Peyer's patch (tissue), 4 donors: ENCODE measurements at regions not wholly inside any gene's neighbourhood (a gene's known extent, or its start where the extent isn't known, plus 50 kb on each side); places are given as distances from the start of the nearest gene placed in this dataset.

Experiments
- POLR2A ChIP-seq, 2 donors: fragments of 450-650 bp; IDR thresholded peaks; one replicate each; pipeline ENCODE4 v1.5.1; 2017; ENCODE audit warnings: antibody characterized with exemption in 2 of 2, mild to moderate bottlenecking in 2 of 2, moderate library complexity in 2 of 2
- TF ChIP-seq, protein P1 (sequence below), 6 experiments: fragments of 450-650 bp in 4 of 6; fragments of 200-600 bp in 2 of 6; sonication (generic) in 1 of 6; IDR thresholded peaks; one replicate each; pipeline ENCODE4 v1.5.1; 2017 to 2019; ENCODE audit warnings: antibody characterized with exemption in 6 of 6, mild to moderate bottlenecking in 3 of 6, moderate library complexity in 1 of 6

GRCh38 chr1:29825274-29825940 is 589.1 kb downstream of the PTPRU start:
- TF ChIP-seq, protein P1, sequence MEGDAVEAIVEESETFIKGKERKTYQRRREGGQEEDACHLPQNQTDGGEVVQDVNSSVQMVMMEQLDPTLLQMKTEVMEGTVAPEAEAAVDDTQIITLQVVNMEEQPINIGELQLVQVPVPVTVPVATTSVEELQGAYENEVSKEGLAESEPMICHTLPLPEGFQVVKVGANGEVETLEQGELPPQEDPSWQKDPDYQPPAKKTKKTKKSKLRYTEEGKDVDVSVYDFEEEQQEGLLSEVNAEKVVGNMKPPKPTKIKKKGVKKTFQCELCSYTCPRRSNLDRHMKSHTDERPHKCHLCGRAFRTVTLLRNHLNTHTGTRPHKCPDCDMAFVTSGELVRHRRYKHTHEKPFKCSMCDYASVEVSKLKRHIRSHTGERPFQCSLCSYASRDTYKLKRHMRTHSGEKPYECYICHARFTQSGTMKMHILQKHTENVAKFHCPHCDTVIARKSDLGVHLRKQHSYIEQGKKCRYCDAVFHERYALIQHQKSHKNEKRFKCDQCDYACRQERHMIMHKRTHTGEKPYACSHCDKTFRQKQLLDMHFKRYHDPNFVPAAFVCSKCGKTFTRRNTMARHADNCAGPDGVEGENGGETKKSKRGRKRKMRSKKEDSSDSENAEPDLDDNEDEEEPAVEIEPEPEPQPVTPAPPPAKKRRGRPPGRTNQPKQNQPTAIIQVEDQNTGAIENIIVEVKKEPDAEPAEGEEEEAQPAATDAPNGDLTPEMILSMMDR (IDR thresholded peaks at IDR 0.05) = no peak
- no peak for TF ChIP-seq POLR2A (IDR thresholded peaks at IDR 0.05)
